Right lung (tissue), 2 donors: ENCODE measurements at regions not wholly inside any gene's neighbourhood (a gene's known extent, or its start where the extent isn't known, plus 50 kb on each side); places are given as distances from the start of the nearest gene placed in this dataset.

Source experiments
- DNase-seq, 2 donors: peaks; one replicate each; pipeline ENCODE4 v3.0.0-alpha.2; 2013

- no peak for DNase-seq
Measured at GRCh38 chr13:33466262-33466661, 180.7 kb upstream of the STARD13 start.

- DNase-seq, result no peak
Measured at GRCh38 chr13:33467556-33467955, 182.0 kb upstream of the STARD13 start.

DNA sequence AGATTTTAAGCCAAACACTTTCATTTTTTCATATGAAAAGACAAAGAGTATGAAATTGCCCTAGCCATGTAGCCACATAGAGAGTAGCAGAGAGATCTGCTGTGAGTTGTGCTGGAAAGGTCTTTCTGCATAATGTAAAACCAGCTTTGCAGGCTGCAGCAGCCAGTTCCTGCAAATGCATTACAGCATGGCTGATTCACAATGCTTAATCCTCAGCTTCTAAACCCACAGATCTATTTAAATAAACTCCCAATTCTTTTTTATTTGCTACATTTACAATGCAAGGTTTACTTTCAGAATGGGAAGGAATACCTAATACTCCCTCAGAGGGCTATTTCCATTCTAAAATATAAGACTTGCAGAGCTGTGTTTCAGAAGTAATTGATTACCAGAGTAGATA is 185.6 kb upstream of the STARD13 start:
- no peak for DNase-seq

GRCh38 chr13:33472446-33472845 is 186.9 kb upstream of the STARD13 start:
- DNase-seq, result no peak

DNA sequence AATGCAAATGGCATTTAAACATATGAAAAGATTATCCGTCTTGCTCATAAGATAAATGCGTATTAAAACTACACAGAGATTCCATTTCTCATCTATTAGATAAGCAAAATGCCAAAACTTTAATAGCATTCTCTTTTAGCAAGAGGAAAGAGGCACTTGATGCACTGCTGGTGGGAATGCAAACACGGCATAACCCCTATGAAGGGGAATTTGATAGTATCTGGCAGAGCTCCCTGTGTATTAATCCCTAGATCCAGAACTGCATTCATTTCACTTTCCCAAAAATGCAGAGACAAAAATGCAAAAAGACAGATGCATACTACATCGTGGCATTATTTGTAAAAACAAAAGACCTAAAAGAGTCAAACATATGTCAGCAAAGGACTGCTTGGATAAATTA is 193.6 kb upstream of the STARD13 start:
- DNase-seq, result no peak

GRCh38 chr13:33480561-33480960 is 195.0 kb upstream of the STARD13 start:
- DNase-seq, result no peak

- no peak for DNase-seq
Measured at GRCh38 chr13:33483471-33483870, 197.9 kb upstream of the STARD13 start.

DNA sequence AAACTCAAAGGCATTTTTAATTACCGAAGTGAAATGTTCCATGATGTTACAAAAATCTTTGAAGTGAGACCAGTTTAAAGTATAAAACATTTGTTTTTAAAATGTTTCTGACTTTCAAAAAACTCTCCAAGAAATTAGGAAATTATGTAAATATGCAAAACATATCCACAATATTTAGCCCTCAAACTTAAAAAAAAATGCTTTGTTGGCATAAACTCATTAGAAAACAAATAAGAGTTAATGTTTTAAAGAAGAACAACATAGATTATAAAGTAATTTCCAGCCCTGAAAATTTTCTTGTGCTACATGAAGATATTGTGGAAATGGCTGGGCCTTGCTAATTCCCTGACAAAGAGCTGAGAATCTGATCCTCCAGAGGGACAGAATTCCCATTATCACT is 199.7 kb upstream of the STARD13 start:
- DNase-seq, result no peak

DNA sequence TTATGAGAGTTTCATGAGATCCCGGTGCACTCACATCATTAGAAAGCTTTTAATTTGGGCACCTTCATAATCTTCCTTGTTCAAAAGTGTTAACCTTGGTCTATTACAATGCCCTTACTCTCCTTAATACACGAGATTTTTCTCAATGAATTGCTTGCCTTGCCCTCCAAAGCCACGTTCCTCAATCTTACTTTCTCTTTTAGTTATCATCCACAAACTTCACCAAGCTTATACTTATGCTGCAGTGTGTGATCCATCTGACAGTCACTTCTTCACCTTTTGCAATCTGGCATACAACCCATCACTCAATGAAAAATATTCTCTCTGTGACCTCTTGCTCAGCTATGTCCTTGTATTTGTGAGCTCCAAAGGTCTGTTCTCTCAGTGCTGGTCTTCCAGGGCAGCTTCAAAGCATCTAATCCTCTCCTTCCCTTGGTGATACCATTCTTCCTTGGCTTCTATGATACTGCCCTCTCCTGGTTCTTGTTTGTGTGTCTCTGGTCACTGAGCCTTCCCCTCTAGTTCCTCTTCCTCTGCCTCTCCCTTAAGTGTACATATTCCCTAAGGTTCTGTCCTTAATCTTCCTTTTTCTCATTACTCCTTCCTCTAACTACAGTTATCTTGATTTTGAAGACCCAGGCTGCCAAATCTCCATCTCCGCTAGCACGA is 202.2 kb upstream of the STARD13 start:
- no peak for DNase-seq

DNA sequence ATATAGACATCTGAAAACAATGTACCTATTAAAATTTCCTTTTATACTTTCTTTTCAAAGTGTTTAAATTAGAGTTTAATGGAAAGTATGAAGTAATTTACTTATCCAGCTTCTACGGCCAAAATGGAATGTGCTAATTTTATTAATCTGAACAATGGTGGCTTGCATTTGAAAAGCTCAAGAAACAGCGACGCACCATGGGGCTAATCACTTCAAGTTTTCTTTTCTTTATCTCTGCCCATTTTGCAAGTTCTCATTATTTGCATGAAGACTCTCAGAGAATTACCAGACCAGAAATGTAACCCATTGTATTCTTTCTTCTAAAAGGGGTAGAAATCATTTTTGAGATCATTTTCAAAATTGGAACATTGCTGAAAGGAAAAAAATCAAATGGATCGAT is 204.0 kb upstream of the STARD13 start:
- DNase-seq, result no peak

GRCh38 chr13:33490461-33491327 is 205.1 kb upstream of the STARD13 start:
- no peak for DNase-seq

DNA sequence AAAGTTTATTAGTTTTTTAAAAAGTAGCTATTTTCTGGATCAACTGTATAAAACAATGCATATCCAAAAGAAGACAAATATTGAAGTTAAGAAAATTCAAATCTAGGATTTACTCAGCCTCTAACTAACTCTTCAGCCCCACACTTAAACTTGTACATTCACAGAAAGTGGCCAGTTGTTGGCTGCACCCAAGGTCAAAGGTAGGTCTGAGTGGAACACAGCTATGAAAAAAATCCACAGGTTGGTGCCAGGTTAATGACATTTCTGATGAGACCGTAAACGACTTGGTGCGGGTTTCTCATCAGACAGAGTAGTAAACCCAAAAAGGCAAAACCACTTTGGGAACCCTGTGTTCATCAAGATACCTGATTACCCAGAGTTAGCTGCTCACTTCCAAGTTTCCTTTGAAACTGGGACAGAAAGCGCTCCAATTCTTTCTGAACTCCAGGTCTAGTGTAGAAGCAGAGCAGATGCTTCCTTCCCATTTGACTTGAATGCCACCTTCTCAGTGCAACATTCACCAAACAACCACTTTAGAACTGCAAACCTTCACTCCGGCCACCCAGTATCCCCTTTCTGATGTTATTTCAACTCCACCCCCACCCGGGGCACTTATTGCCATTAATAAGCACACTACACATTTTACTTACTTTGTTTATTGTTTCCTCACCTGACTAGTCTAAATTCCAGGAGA is 208.3 kb upstream of the STARD13 start:
- DNase-seq, result no peak

- no peak for DNase-seq
Measured at GRCh38 chr13:33494596-33495204, 209.1 kb upstream of the STARD13 start.

GRCh38 chr13:33496336-33496735 is 210.8 kb upstream of the STARD13 start:
- DNase-seq, result no peak

DNA sequence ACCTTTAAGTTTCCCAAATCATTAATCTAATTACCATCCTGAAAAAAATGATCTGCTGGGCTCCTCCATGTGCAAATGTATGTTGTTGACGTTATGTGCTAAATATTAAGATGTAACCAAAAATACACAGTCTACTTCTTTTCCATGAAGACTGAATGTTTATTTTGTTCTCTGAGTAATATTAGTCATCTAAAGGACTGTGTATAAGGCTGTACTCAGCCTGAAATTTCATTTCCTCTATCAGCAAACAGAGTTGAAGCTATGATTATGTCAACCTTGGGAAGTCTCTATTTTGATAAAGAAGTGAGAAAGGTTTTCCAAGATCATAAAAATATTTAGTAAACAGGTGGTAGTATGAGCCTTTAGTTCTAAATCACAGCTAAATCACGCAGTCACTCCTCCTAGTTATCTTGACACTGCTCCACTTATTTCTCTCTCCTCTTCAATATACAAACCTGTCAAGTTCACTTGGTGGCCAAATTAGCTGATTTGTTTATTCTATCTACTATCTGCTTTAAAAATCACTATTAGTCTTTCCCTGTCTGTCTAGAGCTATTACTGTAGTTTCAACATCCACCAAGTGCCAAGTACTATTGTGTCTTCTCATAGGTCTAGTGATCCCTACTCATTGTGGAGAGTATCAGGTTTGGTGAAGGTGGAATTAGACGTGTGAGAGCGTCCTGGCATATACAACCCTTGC is 211.7 kb upstream of the STARD13 start:
- no peak for DNase-seq

GRCh38 chr13:33508060-33508459 is 222.5 kb upstream of the STARD13 start:
- no peak for DNase-seq

- DNase-seq, result no peak
Measured at GRCh38 chr13:33509642-33510229, 224.2 kb upstream of the STARD13 start.

GRCh38 chr13:33510350-33510970 is 224.9 kb upstream of the STARD13 start:
- DNase-seq, result peak; percentile 29 to 45

DNA sequence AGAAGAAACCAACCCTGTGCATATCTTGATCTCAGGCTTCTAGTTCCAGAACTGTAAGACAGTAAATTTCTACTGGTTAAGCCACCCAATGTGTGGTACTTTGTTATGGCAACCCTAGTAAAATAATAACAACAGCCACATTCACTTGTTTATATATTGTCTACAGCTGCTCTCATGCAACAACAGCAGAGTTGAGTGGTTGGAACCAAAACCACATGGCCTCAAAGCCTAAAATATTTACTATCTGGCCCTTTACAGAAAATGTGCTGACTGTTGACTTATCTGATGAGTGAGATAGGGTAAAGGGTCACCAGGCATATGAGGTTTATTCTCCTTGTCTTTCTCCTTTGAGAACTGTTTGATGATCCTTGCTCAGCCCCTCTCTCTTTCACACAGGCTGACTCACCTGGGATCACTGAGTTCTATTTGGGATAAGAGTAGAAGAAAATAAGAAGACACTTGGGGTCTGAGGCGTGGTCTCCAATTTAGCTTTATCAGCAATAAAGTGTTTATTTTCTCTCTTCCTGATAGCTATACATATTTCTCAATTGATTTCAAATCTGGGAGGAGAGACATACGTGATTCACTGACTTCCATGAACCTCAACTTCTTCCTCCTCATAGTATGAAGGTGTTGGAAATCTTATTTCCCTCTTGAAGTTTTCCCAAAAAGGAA is 227.5 kb upstream of the STARD13 start:
- DNase-seq, result no peak

DNA sequence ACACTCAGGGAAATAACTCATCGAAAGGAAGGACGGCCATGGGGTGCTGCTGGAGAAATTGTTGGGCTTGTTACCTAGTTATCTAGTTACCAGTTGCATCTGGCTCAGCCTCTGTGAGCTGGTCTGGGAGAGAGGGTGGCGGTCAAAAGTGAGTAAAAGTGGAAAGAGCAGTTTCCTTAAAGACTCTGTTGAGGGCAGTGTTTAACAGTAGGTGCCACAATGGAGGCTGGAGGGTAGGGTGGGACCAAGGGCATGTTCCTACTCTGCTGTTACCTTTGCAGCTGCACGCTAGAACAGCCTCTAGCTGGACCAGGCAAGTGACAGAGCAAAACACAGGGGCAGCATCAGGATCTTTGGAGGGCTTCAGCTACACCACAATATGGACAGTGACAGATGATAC is 228.8 kb upstream of the STARD13 start:
- no peak for DNase-seq
